ENCODE measurements at regions not wholly inside any gene's neighbourhood (a gene's known extent, or its start where the extent isn't known, plus 50 kb on each side); places are given as distances from the start of the nearest gene placed in this dataset.

DNA sequence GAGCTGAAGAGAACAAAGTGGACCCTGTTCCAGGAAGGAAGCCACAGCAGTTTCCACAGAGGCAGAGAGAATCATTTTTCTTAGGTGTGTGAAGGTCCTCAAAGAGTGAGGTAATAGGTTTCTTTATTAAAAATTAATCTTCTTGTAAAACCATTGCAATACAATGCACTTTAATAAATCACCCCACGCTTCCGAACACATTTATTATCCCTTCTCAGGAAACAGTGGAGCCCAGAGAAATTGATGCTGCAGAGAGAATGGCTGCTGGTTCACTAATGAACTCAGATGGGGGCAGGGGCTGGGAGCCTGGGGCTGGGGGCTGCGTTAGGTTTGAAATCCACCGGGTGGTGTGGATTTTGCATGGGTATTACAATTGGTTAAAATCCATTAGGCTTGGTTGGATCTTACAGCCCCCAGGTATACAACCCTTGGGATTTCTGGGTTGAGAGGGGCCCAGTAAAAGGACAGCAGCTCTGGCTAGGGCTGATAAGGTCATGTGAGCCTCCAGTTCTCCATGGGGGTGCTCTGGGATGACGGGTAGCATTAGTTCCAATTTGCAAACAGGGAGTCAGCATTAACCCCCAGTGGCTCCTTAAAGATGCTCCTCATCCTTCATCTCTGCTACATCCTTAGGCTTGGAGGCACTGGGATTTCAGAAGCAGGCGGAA, 718.1 kb upstream of the EEF2KMT start:
- TF ChIP-seq, protein P1, sequence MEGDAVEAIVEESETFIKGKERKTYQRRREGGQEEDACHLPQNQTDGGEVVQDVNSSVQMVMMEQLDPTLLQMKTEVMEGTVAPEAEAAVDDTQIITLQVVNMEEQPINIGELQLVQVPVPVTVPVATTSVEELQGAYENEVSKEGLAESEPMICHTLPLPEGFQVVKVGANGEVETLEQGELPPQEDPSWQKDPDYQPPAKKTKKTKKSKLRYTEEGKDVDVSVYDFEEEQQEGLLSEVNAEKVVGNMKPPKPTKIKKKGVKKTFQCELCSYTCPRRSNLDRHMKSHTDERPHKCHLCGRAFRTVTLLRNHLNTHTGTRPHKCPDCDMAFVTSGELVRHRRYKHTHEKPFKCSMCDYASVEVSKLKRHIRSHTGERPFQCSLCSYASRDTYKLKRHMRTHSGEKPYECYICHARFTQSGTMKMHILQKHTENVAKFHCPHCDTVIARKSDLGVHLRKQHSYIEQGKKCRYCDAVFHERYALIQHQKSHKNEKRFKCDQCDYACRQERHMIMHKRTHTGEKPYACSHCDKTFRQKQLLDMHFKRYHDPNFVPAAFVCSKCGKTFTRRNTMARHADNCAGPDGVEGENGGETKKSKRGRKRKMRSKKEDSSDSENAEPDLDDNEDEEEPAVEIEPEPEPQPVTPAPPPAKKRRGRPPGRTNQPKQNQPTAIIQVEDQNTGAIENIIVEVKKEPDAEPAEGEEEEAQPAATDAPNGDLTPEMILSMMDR (IDR thresholded peaks at IDR 0.05; ENCODE audit: insufficient read depth, low read depth, low read length, missing control alignments) = no peak
- DNase-seq (ENCODE audit: low read depth) = no peak
- H3K4me3 ChIP-seq (ENCODE audit: low read length) = no peak overlapping the region

DNA sequence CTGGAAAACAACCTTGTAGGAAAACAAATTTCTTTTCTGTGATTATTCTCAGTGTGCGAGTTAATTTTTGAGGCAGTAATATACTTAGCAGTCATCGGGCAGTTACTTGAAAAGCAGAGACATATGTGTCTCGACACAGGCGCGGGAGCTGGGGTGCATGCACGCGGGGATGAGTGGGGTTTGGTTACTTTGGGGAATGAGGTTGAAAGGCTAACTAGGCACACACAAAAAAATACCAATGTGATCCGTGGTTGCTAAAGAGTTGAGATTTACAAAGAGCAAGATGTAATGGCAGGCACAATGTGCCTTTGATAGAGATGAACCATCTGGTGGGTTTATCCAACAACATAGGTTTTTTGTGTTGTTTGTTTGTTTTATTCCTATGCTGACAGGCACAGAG, 703.8 kb upstream of the EEF2KMT start:
- H3K4me3 ChIP-seq (ENCODE audit: low read length) = no peak overlapping the region
- DNase-seq (ENCODE audit: low read depth) = no peak
- TF ChIP-seq, protein P1 (IDR thresholded peaks at IDR 0.05; ENCODE audit: insufficient read depth, low read depth, low read length, missing control alignments) = no peak

DNA sequence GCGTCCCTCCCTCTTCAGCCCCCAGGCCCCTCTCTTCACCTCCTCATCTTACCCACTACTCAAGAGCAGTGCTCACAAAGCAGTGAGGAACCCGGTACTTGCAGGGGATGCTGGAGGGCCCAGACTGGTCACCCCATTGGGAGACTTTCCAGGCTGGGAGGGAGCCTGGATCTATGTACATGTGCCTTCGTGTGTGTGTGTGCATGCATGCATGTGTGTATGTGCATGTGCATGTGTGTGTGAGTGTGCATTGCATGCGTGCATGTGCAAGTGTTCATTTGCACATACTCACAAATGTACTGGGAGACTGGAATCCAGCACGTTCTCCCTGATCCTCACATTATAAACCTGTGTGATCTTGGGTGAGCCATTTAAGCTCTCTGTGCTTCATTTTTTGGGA, 696.0 kb upstream of the EEF2KMT start:
- H3K4me3 ChIP-seq (ENCODE audit: low read length) = no peak overlapping the region
- DNase-seq (ENCODE audit: low read depth) = no peak
- TF ChIP-seq, protein P1 (IDR thresholded peaks at IDR 0.05; ENCODE audit: insufficient read depth, low read depth, low read length, missing control alignments) = no peak

DNA sequence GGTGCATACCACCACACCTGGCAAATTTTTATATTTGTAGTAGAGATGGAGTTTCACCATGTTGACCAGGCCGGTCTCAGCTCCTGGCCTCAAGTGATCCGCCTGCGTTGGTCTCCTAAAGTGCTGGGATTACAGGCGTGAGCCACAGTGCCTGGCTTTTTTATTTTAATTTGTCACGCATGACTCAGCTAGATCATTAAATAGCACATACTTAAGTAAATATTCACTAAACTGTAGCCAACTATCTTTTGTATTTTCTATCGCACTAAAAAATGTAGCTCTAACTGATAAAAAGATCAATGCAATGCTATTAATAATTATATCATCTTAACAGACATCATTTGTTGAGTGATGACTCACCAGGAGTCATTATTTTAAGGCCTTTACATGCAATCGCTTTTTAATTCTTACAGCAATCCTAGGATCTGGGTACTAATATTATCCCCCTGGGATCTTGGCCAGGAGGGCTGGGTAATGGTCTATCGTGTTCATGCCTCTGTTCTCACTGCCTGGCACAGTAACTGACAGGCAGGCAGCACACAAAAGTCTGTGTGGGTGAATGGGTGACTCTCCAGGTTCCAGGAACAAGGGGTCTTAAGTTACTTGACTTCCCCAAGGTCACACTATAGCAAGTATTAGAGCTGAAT, 693.5 kb upstream of the EEF2KMT start:
- no peak overlapping the region for H3K4me3 ChIP-seq (ENCODE audit: low read length)
- TF ChIP-seq, protein P1 (IDR thresholded peaks at IDR 0.05; ENCODE audit: insufficient read depth, low read depth, low read length, missing control alignments) = no peak
- DNase-seq (ENCODE audit: low read depth) = no peak

DNA sequence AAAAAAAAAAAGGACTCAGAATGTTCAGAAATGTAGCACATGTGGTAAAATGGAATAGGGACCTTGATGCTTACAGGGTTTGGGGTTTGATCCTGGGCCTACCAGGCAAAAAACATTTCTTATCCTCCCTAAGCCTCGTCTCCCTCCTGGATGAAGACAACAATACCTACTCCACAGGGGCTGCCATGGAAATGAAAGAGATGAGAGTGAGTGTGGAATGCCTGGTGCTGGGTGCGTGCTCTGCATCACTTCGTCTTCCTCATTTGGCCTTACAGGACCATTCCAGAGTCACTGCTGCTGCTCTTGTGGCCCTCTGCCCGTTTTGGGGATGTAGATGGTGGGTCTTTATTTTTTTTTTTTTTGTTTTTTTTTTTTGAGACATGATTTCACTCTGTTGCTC, 692.9 kb upstream of the EEF2KMT start:
- H3K4me3 ChIP-seq (ENCODE audit: low read length) = no peak overlapping the region
- DNase-seq (ENCODE audit: low read depth) = no peak
- TF ChIP-seq, protein P1 (IDR thresholded peaks at IDR 0.05; ENCODE audit: insufficient read depth, low read depth, low read length, missing control alignments) = no peak

DNA sequence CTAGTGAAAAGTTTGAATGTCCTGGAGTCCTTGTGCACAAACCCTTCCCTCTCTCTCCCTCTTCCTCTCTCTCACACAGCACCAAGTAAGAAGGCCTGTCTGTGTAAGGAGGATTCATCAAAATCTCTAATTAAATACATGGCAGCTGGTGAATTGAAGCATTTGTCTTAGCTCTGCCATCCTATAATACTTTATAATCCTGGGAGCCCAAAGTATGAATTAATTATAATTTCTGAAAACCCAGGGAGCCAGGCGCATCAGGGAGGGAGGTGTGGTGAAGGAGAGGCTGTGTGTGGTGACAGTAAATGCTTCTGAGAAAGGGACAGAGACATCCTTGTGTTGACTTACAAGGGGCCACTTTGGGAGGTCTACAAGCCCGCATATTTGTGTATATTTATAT, 691.4 kb upstream of the EEF2KMT start:
- no peak overlapping the region for H3K4me3 ChIP-seq (ENCODE audit: low read length)
- no peak for DNase-seq (ENCODE audit: low read depth)
- TF ChIP-seq, protein P1 (IDR thresholded peaks at IDR 0.05; ENCODE audit: insufficient read depth, low read depth, low read length, missing control alignments) = no peak

DNA sequence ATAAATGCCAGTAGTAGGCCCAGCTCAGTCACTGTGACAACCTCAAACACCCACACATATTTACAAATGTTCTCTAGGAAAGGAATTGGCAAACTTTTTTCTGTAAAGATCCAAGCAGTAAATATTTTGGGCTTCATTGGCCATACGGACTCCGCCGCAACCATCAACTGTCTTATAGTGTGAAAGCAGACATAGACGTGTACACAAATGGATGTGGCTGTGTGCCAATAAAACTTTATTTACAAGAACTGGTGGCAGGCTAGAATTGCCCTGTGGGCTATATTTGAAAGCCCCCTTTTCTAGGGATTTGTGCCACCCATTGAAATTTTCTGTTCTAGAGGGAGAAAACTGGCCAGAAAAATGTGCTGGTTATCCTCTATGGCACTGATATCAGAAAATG, 683.8 kb upstream of the EEF2KMT start:
- DNase-seq (ENCODE audit: low read depth) = no peak
- no peak overlapping the region for H3K4me3 ChIP-seq (ENCODE audit: low read length)
- TF ChIP-seq, protein P1 (IDR thresholded peaks at IDR 0.05; ENCODE audit: insufficient read depth, low read depth, low read length, missing control alignments) = no peak

Data from epithelial cell of esophagus (primary cell).